WTC11 (cell line): ENCODE measurements at regions not wholly inside any gene's neighbourhood (a gene's known extent, or its start where the extent isn't known, plus 50 kb on each side); places are given as distances from the start of the nearest gene placed in this dataset.

Experiments used
- ATAC-seq: fragments of 200-7000 bp; cut with Tn5 transposase; 2 replicates; pipeline ENCODE4 v1.10.0; 2021; ENCODE audit warnings: mild to moderate bottlenecking, moderate library complexity
- CTCF ChIA-PET: fragments of 300-600 bp; sonication (Branson Sonifier 250); formaldehyde crosslinking; loops from one replicate; lab custom pipeline; 2021; ENCODE audit warnings: antibody characterized with exemption; lab: Charles Lee
- POLR2A ChIA-PET: fragments of 350-600 bp; sonication (Branson Sonifier 250); formaldehyde crosslinking; loops from one replicate; lab custom pipeline; 2021; ENCODE audit warnings: antibody characterized with exemption; lab: Charles Lee
- DNase-seq: peaks from one replicate; pipeline ENCODE4 v3.0.0; 2021; ENCODE audit warnings: low spot score
- H3K27ac Mint-ChIP-seq: 2 replicates; pipeline ENCODE4 v1.8.0; 2021; ENCODE audit warnings: mixed read lengths
- H3K27me3 Mint-ChIP-seq: 2 replicates; pipeline ENCODE4 v1.8.0; 2021; ENCODE audit warnings: low read depth, mild to moderate bottlenecking, moderate library complexity, mixed read lengths
- H3K36me3 Mint-ChIP-seq: 2 replicates; pipeline ENCODE4 v1.8.0; 2021; ENCODE audit warnings: mixed read lengths
- H3K4me1 Mint-ChIP-seq: 2 replicates; pipeline ENCODE4 v1.8.0; 2022; ENCODE audit warnings: mixed read lengths
- H3K4me3 Mint-ChIP-seq: 2 replicates; pipeline ENCODE4 v1.8.0; 2021; ENCODE audit warnings: mild to moderate bottlenecking, moderate library complexity, mixed read lengths
- H3K9me3 Mint-ChIP-seq: 2 replicates; pipeline ENCODE4 v1.8.0; 2021; ENCODE audit warnings: mixed read lengths
- ARID4B ChIP-seq: sonication (generic); formaldehyde crosslinking; IDR thresholded peaks from 2 replicates; pipeline ENCODE4 v1.8.0; 2023; ENCODE audit warnings: missing genetic modification reagents, mild to moderate bottlenecking, borderline replicate concordance
- CREB1 ChIP-seq: sonication (generic); formaldehyde crosslinking; IDR thresholded peaks from 2 replicates; pipeline ENCODE4 v1.8.0; 2023; ENCODE audit warnings: mild to moderate bottlenecking, missing genetic modification reagents
- CTCF ChIP-seq: fragments of 200-600 bp; IDR thresholded peaks from 2 replicates; pipeline ENCODE4 v1.8.0; 2022; ENCODE audit warnings: antibody characterized with exemption
- ELF4 ChIP-seq: sonication (generic); formaldehyde crosslinking; IDR thresholded peaks from 2 replicates; pipeline ENCODE4 v1.8.1; 2022; ENCODE audit warnings: low read depth, mild to moderate bottlenecking, moderate library complexity, missing genetic modification reagents
- ETV6 ChIP-seq: sonication (generic); formaldehyde crosslinking; IDR thresholded peaks from 2 replicates; pipeline ENCODE4 v1.8.1; 2022; ENCODE audit warnings: mild to moderate bottlenecking, missing genetic modification reagents
- FOXP1 ChIP-seq: sonication (generic); formaldehyde crosslinking; IDR thresholded peaks from 2 replicates; pipeline ENCODE4 v1.8.0; 2022; ENCODE audit warnings: missing genetic modification reagents, mild to moderate bottlenecking, moderate library complexity, borderline replicate concordance
- GABPB1 ChIP-seq: sonication (generic); formaldehyde crosslinking; IDR thresholded peaks from 2 replicates; pipeline ENCODE4 v1.8.1; 2023; ENCODE audit warnings: mild to moderate bottlenecking, missing genetic modification reagents
- JAZF1 ChIP-seq: fragments of 250-450 bp; sonication (Bioruptor Pico); IDR thresholded peaks from 2 replicates; pipeline ENCODE4 v1.9.0; 2021; ENCODE audit warnings: moderate library complexity, mild to moderate bottlenecking, inconsistent platforms
- MAX ChIP-seq: sonication (generic); formaldehyde crosslinking; IDR thresholded peaks from 2 replicates; pipeline ENCODE4 v1.8.0; 2022; ENCODE audit warnings: mild to moderate bottlenecking, missing genetic modification reagents
- MLX ChIP-seq: sonication (generic); formaldehyde crosslinking; IDR thresholded peaks from 2 replicates; pipeline ENCODE4 v1.8.1; 2023; ENCODE audit warnings: mild to moderate bottlenecking, missing genetic modification reagents, moderate library complexity
- NFE2L1 ChIP-seq: sonication (generic); formaldehyde crosslinking; IDR thresholded peaks from 2 replicates; pipeline ENCODE4 v1.8.1; 2023; ENCODE audit warnings: missing genetic modification reagents
- RORB ChIP-seq: fragments of 250-450 bp; sonication (Bioruptor Pico); IDR thresholded peaks from 2 replicates; pipeline ENCODE4 v1.9.0; 2021; ENCODE audit warnings: mild to moderate bottlenecking
- ZBTB21 ChIP-seq: sonication (generic); formaldehyde crosslinking; IDR thresholded peaks from 2 replicates; pipeline ENCODE4 v1.8.1; 2023; ENCODE audit warnings: mild to moderate bottlenecking, missing genetic modification reagents, borderline replicate concordance
- ZMAT4 ChIP-seq: fragments of 250-450 bp; sonication (Bioruptor Pico); IDR thresholded peaks from 2 replicates; pipeline ENCODE4 v1.9.0; 2021; ENCODE audit warnings: mild to moderate bottlenecking
- ZNF219 ChIP-seq: sonication (generic); formaldehyde crosslinking; IDR thresholded peaks from 2 replicates; pipeline ENCODE4 v1.8.0; 2023; ENCODE audit warnings: missing genetic modification reagents, mild to moderate bottlenecking, borderline replicate concordance
- ZNF263 ChIP-seq: sonication (generic); formaldehyde crosslinking; IDR thresholded peaks from 2 replicates; pipeline ENCODE4 v1.8.1; 2022; ENCODE audit warnings: low read depth, mild to moderate bottlenecking, moderate library complexity, missing genetic modification reagents
- ZNF396 ChIP-seq: fragments of 250-450 bp; sonication (Bioruptor Pico); IDR thresholded peaks from 2 replicates; pipeline ENCODE4 v1.8.0; 2021; ENCODE audit warnings: mild to moderate bottlenecking, moderate library complexity, borderline replicate concordance
- ZNF532 ChIP-seq: fragments of 250-450 bp; sonication (Bioruptor Pico); IDR thresholded peaks from 2 replicates; pipeline ENCODE4 v1.9.0; 2021; ENCODE audit warnings: mild to moderate bottlenecking, borderline replicate concordance
- ZSCAN18 ChIP-seq: fragments of 250-450 bp; sonication (Bioruptor Pico); IDR thresholded peaks from 2 replicates; pipeline ENCODE4 v2.1.2; 2022; ENCODE audit warnings: mild to moderate bottlenecking, moderate library complexity

- Mint-ChIP-seq H3K9me3 (no peaks in the 10 kb centered on the region), H3K4me3 (no peak overlapping the region), H3K4me1 (peaks cover 8% of the 10 kb centered on the region), H3K36me3 (no peaks in the 10 kb centered on the region), H3K27ac (no peak overlapping the region), H3K27me3 (no peaks in the 10 kb centered on the region)
- ATAC-seq (no peak), DNase-seq (no peak)
- CTCF ChIA-PET = no interaction called here
- TF ChIP-seq MAX (no peak), JAZF1 (CRISPR knock-in tag) (no peak), ZBTB21 (no peak), FOXP1 (CRISPR knock-in tag) (no peak), GABPB1 (CRISPR knock-in tag) (no peak), ZNF396 (no peak), CREB1 (no peak), MLX (no peak), ELF4 (no peak)
- POLR2A ChIA-PET = no interaction called here
These were observed 164.9 kb upstream of the SLC27A6 start for GRCh38 chr5:128800377-128800776.

- Mint-ChIP-seq H3K9me3 (peaks cover 12% of the 10 kb centered on the region), H3K36me3 (no peaks in the 10 kb centered on the region; the same call in 1 of the 2 replicates), H3K27me3 (no peaks in the 10 kb centered on the region), H3K27ac (no peak overlapping the region), H3K4me1 (peaks cover 15% of the 10 kb centered on the region), H3K4me3 (no peak overlapping the region)
- TF ChIP-seq ARID4B (no peak), ZSCAN18 (no peak), ETV6 (no peak), ZMAT4 (no peak), ZNF532 (CRISPR knock-in tag) (no peak), RORB (CRISPR knock-in tag) (no peak), ZNF219 (CRISPR knock-in tag) (no peak), ELF4 (no peak), NFE2L1 (CRISPR knock-in tag) (no peak), ZNF263 (no peak), CTCF (no peak)
- POLR2A ChIA-PET = no interaction called here
- ATAC-seq (no peak), DNase-seq (no peak)
- CTCF ChIA-PET = no interaction called here
These were observed 151.8 kb upstream of the SLC27A6 start for GRCh38 chr5:128813317-128814070.
